Activated CD4-positive, alpha-beta memory T cell treated with anti-CD3 and anti-CD28 coated beads for 36 hours (primary cell): ENCODE measurements at regions not wholly inside any gene's neighbourhood (a gene's known extent, or its start where the extent isn't known, plus 50 kb on each side); places are given as distances from the start of the nearest gene placed in this dataset.

Experiments used
- CTCF ChIA-PET: fragments of 350-600 bp; sonication (Branson Sonifier 250); formaldehyde crosslinking; loops from one replicate; lab custom pipeline; 2021; ENCODE audit warnings: antibody characterized with exemption, inconsistent platforms; lab: Charles Lee
- POLR2A ChIA-PET: fragments of 350-600 bp; sonication (Branson Sonifier 250); formaldehyde crosslinking; loops from one replicate; lab custom pipeline; 2021; ENCODE audit warnings: antibody characterized with exemption; lab: Charles Lee
- DNase-seq: peaks from one replicate; pipeline ENCODE4 v3.0.0-alpha.2; 2020
- H3K27ac Mint-ChIP-seq: one replicate; pipeline ENCODE4 v1.8.0; 2021; ENCODE audit warnings: mixed read lengths
- H3K27me3 Mint-ChIP-seq: one replicate; pipeline ENCODE4 v1.8.0; 2021; ENCODE audit warnings: mixed read lengths
- H3K36me3 Mint-ChIP-seq: one replicate; pipeline ENCODE4 v1.8.0; 2021; ENCODE audit warnings: mixed read lengths
- H3K4me1 Mint-ChIP-seq: one replicate; pipeline ENCODE4 v1.8.0; 2021; ENCODE audit warnings: low read depth, mixed read lengths
- H3K4me3 Mint-ChIP-seq: one replicate; pipeline ENCODE4 v1.8.0; 2021; ENCODE audit warnings: mild to moderate bottlenecking, mixed read lengths
- H3K9me3 Mint-ChIP-seq: one replicate; pipeline ENCODE4 v1.8.0; 2021; ENCODE audit warnings: mixed read lengths
- intact Hi-C: fragments of 100-400 bp; cut with micrococcal nuclease; formaldehyde crosslinking; loops from one replicate; pipeline ENCODE4 v1.15.1; 2023

DNA sequence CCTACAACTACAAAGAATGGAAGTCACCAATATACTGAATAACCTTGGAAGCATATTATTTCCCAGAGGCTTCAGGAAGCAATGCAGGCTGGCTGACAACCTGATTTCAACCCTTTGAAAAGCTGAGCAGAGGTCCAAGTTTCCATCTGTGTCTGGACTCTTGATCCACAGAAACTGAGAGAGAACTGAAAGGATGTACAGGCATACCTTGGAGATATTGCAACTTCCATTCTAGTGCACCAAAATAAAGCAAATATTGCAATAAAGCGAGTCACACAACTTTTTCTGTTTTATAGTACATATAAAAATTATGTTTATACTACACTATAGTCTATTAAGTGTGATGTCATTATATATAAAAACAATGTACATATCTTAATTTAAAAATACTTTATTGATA, 85.3 kb downstream of the TYW3 start:
- intact Hi-C loops: no loop called here
- DNase-seq: no peak
- H3K27me3 Mint-ChIP-seq: peaks cover 1% of the 10 kb centered on the region
- H3K4me1 Mint-ChIP-seq: no peaks in the 10 kb centered on the region
- no peaks in the 10 kb centered on the region for H3K36me3 Mint-ChIP-seq
- ChIA-PET CTCF (interaction anchor here (0.6 kb wide), 1 partner anchor 241 kb away, joined by 5 read pairs; no protein-coding TSS in a partner anchor), POLR2A (no interaction called here)
- no peak overlapping the region for H3K27ac Mint-ChIP-seq
- H3K4me3 Mint-ChIP-seq: no peak overlapping the region
- H3K9me3 Mint-ChIP-seq: no peaks in the 10 kb centered on the region

DNA sequence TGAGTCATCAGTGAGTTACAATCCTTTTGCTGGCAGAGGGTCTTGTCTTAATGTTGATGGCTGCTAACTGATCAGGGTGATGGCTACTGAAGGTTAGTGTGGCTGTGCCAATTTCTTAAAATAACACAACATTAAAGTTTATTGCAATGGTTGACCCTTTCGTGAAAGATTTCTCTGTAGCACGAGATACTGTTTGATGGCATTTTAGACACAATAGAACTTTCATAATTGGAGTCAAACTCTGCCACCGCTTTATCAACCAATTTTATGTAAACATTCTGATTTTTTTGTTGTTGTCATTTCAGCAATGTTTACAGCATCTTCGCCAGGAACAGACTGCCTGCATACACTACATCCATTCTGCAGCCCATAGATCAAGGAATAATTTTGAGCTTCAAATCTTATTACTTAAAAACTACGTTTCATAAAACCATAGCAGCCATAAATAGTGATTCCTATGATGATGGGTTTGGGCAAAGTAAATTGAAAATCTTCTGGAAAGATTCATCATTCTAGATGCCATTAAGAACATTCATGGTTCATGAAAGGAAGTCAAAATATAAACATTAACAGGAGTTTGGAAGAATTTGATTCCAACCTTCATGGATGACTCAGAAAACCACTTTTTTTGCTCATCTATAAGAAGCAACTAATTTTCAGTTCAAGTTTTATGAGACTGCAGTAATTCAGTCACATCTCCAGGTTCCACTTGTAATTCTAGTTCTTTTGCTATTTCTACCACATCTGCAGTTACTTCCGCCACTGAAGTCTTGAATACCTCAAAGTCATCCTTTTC, 85.9 kb downstream of the TYW3 start:
- Mint-ChIP-seq H3K27ac (no peak overlapping the region), H3K36me3 (no peaks in the 10 kb centered on the region), H3K4me3 (no peak overlapping the region), H3K9me3 (no peaks in the 10 kb centered on the region), H3K4me1 (no peaks in the 10 kb centered on the region), H3K27me3 (peaks cover 1% of the 10 kb centered on the region)
- intact Hi-C loops: no loop called here
- ChIA-PET CTCF (no interaction called here), POLR2A (no interaction called here)
- DNase-seq: no peak

DNA sequence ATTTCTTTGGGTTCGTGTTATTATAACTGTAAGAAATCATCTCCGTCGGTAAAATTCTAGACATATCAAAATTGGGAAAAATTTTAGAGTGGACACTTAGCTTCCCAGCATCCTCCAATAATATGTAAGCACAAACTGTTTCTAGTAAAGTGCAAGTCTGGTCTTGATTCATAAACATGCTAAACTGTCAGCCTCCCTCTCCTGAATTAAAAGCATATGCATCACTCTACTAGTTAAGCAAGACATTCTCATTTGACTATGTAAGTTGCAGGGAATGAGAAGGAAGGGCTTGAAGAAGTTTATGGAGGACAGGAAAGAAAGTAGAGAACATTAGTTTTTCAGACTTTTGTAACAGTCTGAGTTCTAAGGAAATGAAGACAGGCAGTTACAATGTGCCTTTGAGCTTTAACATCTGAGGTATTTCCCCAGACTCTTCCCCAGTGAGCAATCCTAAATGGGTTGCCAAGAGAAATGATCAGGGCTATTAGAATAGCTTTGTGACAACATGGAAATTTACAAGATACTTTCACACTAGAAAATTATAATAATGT, 90.0 kb downstream of the TYW3 start:
- Mint-ChIP-seq H3K27me3 (no peaks in the 10 kb centered on the region), H3K9me3 (no peaks in the 10 kb centered on the region), H3K27ac (no peak overlapping the region), H3K4me1 (no peaks in the 10 kb centered on the region), H3K4me3 (no peak overlapping the region), H3K36me3 (no peaks in the 10 kb centered on the region)
- intact Hi-C loops: no loop called here
- CTCF ChIA-PET: interaction anchor here (1.1 kb wide), 1 partner anchor 51 kb away, joined by 3 read pairs; no protein-coding TSS in a partner anchor
- POLR2A ChIA-PET: no interaction called here
- DNase-seq: no peak

DNA sequence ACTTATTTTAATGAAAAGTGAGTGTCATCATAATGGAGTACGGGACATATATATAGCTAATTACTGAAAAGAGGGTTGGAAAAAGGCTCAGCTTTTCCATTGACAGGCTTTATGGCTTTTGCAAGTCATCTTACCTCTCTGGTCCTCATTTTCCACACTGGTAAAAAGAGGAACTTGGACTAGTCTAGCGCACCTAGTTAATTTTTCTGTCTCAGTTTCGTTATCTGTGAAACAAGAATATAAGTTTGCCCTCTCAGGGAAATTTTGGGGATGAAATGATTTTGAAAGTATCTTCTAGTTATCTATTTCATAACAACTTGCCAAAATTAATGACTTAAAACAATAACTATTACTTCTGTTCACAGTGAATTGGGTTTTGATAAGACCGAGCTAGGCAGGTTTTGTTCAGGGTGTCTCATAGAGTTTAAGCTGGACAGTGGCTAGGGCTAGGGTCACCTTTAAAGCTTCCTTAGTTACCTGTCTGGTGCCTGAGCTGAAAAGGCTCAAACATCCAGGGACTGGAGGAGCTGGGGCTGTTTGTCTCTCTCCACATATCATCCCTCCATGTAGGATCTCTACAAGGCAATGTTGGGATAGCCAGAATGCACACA, 91.7 kb downstream of the TYW3 start:
- no peak overlapping the region for H3K4me3 Mint-ChIP-seq
- no peaks in the 10 kb centered on the region for H3K4me1 Mint-ChIP-seq
- H3K36me3 Mint-ChIP-seq: no peaks in the 10 kb centered on the region
- no peaks in the 10 kb centered on the region for H3K9me3 Mint-ChIP-seq
- H3K27ac Mint-ChIP-seq: no peak overlapping the region
- intact Hi-C loops: no loop called here
- POLR2A ChIA-PET: no interaction called here
- H3K27me3 Mint-ChIP-seq: no peaks in the 10 kb centered on the region
- no peak for DNase-seq
- CTCF ChIA-PET: no interaction called here

DNA sequence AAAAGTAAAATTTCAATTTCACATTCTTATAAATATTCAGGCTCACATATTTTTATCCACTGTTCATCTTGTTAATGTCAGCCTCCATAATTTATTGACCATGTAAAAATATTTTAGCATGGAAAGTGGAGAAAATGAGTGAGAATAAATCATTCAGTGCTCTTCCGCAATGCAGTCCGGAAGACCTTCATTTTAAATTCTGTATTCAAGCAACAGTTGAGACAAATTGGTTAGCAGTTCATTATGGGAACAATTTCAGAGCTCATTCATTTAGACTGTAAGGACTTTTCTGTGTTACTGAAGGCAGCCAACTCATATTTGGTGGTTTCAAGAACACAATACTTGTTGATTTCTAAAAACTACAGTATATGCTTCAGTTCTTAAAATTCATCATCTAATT, 97.8 kb downstream of the TYW3 start:
- no peak overlapping the region for H3K4me3 Mint-ChIP-seq
- H3K4me1 Mint-ChIP-seq: no peaks in the 10 kb centered on the region
- H3K9me3 Mint-ChIP-seq: no peaks in the 10 kb centered on the region
- intact Hi-C loops: no loop called here
- CTCF ChIA-PET: no interaction called here
- H3K36me3 Mint-ChIP-seq: no peaks in the 10 kb centered on the region
- H3K27ac Mint-ChIP-seq: no peak overlapping the region
- peaks cover 2% of the 10 kb centered on the region for H3K27me3 Mint-ChIP-seq
- POLR2A ChIA-PET: no interaction called here
- DNase-seq: no peak

DNA sequence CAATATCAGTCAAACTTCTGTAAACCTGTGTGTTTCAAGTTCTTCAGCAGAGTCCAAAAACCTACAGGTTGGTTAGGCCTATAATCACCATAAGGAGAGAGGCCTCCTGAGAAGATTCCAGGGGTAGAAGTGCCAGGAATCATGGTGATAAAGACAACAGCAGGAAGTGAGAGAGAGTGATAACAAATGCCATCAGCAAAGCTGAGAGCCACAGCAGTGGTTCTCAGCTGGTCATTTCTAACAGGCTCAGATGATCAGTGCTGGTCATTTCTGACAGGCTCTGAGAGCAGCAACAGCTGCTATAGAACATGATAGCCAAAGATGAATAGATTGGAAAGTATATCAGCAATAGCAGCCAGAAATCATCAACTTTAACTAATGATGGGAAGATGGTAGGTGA, 101.3 kb downstream of the TYW3 start:
- H3K36me3 Mint-ChIP-seq: no peaks in the 10 kb centered on the region
- no peaks in the 10 kb centered on the region for H3K4me1 Mint-ChIP-seq
- peaks cover 2% of the 10 kb centered on the region for H3K27me3 Mint-ChIP-seq
- ChIA-PET CTCF (no interaction called here), POLR2A (no interaction called here)
- intact Hi-C loops: no loop called here
- DNase-seq: no peak
- no peak overlapping the region for H3K4me3 Mint-ChIP-seq
- no peaks in the 10 kb centered on the region for H3K9me3 Mint-ChIP-seq
- no peak overlapping the region for H3K27ac Mint-ChIP-seq

DNA sequence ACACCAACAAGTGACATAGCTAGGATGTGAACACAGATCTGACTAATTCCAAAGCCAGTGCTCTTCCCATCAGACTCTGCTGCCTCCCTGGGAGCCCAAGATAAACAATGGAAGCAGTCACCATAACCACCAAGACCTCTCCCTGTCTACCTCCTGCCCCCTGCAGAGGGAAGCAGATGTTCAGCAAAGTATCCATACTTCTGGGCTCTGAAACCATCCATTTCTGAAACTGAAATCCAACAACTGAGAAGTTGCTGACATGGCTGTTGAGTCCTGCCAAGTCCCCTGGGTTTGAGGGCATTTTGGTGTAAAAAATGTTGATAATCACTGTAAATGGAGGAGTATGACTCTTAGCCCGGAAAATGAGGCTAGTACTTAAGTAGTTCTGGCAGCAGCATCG, 102.1 kb downstream of the TYW3 start:
- intact Hi-C loops: no loop called here
- no peak for DNase-seq
- Mint-ChIP-seq H3K36me3 (no peaks in the 10 kb centered on the region), H3K27ac (no peak overlapping the region), H3K4me1 (no peaks in the 10 kb centered on the region), H3K4me3 (no peak overlapping the region), H3K9me3 (no peaks in the 10 kb centered on the region), H3K27me3 (peaks cover 2% of the 10 kb centered on the region)
- ChIA-PET CTCF (no interaction called here), POLR2A (no interaction called here)

DNA sequence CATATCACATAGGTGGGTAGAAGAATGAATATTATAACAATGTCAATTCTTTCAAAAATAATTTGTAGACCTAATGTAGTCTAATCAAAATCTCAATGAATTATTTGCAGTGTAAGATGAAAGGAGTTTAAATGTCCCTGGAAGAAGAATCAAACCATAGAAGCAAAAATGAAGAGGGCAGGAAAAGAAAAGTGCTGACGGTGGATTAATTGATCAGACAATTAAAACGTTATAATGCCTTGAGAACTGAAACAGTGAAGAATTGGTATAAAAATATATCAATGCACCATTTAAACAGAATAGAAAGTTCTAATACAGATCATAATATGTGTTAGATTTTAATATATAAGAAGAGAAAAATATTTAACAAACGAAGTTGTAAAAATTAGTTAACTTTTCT, 109.8 kb downstream of the TYW3 start:
- CTCF ChIA-PET: no interaction called here
- H3K9me3 Mint-ChIP-seq: no peaks in the 10 kb centered on the region
- H3K36me3 Mint-ChIP-seq: no peaks in the 10 kb centered on the region
- no peak overlapping the region for H3K27ac Mint-ChIP-seq
- intact Hi-C loops: no loop called here
- H3K4me3 Mint-ChIP-seq: no peak overlapping the region
- no peaks in the 10 kb centered on the region for H3K4me1 Mint-ChIP-seq
- POLR2A ChIA-PET: no interaction called here
- H3K27me3 Mint-ChIP-seq: no peaks in the 10 kb centered on the region
- DNase-seq: no peak

DNA sequence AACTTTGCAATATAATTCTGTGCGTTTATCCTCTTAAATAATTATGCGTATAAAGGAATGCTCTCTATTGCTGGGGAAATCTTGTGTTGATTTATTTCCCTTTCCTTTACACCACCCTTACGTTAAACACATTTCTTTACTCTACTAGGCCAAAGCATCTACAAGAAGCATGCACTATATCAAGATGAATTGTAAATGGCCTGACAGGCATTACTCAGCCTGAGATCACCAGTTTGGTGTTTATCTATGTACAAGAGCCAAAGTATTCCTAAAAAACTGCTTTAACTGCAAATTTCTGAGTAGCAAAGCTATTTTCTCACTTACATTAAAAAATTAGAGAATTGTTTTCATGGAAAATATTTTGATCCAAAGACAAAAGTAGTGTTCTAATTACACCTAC, 114.8 kb downstream of the TYW3 start:
- Mint-ChIP-seq H3K27ac (no peak overlapping the region), H3K9me3 (no peaks in the 10 kb centered on the region), H3K4me1 (no peaks in the 10 kb centered on the region), H3K27me3 (no peaks in the 10 kb centered on the region), H3K4me3 (no peak overlapping the region), H3K36me3 (no peaks in the 10 kb centered on the region)
- no peak for DNase-seq
- POLR2A ChIA-PET: no interaction called here
- CTCF ChIA-PET: no interaction called here
- intact Hi-C loops: no loop called here

DNA sequence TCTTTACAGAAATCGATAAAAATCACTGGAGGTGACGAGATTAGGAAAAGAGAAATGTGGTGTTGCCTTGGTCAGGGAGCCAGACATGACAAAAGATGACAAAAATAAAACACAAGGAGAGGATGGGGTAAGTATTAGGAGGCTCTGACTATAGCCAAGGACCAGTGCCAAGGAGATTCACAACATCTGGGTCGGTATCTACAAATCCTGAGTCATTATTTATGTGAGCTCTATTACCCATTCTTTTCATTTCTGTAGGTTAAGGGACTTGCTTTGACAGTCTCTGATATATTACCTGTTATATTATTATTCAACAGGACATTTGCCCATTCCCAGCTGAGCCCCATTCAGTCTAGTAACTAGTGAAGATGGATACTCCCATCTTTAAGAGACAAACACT, 120.8 kb downstream of the TYW3 start:
- no peak overlapping the region for H3K4me3 Mint-ChIP-seq
- H3K36me3 Mint-ChIP-seq: no peaks in the 10 kb centered on the region
- intact Hi-C loops: no loop called here
- ChIA-PET POLR2A (no interaction called here), CTCF (no interaction called here)
- no peaks in the 10 kb centered on the region for H3K4me1 Mint-ChIP-seq
- no peak for DNase-seq
- H3K9me3 Mint-ChIP-seq: no peaks in the 10 kb centered on the region
- no peak overlapping the region for H3K27ac Mint-ChIP-seq
- no peaks in the 10 kb centered on the region for H3K27me3 Mint-ChIP-seq

DNA sequence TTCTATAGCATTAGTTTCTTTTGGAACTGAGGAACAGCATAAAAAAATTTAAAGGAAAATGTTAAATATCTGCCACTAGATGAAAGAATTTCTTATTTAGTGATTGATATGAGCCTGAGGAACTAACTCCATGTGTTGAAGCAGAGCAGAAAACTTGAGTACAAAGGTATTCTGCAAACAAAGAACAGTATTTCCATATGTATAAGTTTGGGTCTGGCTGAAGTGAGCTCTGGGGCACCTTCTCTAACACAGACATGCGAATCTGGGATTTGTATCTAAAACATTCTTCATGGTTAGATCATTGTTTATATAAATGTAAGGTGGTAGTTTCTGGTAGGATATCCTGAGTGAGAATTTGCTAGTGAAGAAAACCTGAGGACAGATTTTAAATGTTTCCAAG, 123.2 kb downstream of the TYW3 start:
- ChIA-PET POLR2A (no interaction called here), CTCF (no interaction called here)
- Mint-ChIP-seq H3K4me1 (no peaks in the 10 kb centered on the region), H3K4me3 (no peak overlapping the region), H3K27me3 (no peaks in the 10 kb centered on the region), H3K36me3 (no peaks in the 10 kb centered on the region), H3K9me3 (no peaks in the 10 kb centered on the region), H3K27ac (no peak overlapping the region)
- DNase-seq: no peak
- intact Hi-C loops: no loop called here

DNA sequence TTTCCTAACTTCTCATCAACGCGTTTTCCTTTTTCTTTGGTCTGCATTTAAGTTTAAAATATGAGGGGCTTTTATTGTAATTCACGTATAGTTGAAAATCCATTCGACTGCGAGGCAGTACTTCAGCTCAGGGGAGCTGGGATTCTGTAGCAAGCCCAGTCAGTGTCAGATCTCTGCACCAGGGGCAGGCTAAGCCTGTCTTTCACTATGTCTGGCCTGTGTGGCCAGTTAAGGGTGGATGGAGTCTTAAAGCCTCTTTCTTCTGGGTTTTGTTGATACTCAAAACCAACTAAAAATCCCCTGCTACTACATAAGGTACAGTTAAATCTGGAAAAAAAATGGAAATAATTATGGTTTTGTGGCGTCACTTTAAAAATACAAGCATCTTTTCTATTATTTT, 124.7 kb downstream of the TYW3 start:
- no peaks in the 10 kb centered on the region for H3K36me3 Mint-ChIP-seq
- H3K4me1 Mint-ChIP-seq: no peaks in the 10 kb centered on the region
- H3K27ac Mint-ChIP-seq: no peak overlapping the region
- no peaks in the 10 kb centered on the region for H3K27me3 Mint-ChIP-seq
- H3K4me3 Mint-ChIP-seq: no peak overlapping the region
- CTCF ChIA-PET: no interaction called here
- intact Hi-C loops: no loop called here
- DNase-seq: no peak
- POLR2A ChIA-PET: no interaction called here
- no peaks in the 10 kb centered on the region for H3K9me3 Mint-ChIP-seq

DNA sequence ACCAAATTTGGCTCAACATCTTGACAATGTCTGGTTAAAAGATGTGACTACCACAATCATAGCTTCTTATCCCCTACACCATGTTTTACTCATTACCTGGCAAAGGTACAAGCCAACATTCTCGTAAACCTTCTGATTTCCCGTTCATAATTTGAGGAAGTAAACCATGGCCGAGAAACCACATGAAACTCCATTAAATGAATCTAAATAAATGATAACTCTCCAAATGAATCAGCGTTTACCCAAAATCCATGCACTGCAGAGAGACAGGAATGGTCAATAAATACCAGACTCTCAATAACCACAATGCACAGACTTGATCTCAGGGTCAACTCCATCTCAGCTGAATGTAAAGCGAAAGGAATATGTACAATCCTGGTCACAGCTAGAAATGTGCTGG, 125.2 kb downstream of the TYW3 start:
- H3K27ac Mint-ChIP-seq: no peak overlapping the region
- H3K9me3 Mint-ChIP-seq: no peaks in the 10 kb centered on the region
- intact Hi-C loops: no loop called here
- no peaks in the 10 kb centered on the region for H3K36me3 Mint-ChIP-seq
- H3K4me3 Mint-ChIP-seq: no peak overlapping the region
- no peak for DNase-seq
- ChIA-PET CTCF (no interaction called here), POLR2A (no interaction called here)
- H3K27me3 Mint-ChIP-seq: no peaks in the 10 kb centered on the region
- H3K4me1 Mint-ChIP-seq: no peaks in the 10 kb centered on the region
